Breast epithelium (tissue), 4 donors: ENCODE measurements at regions not wholly inside any gene's neighbourhood (a gene's known extent, or its start where the extent isn't known, plus 50 kb on each side); places are given as distances from the start of the nearest gene placed in this dataset.

Experiments used
- DNase-seq, 2 donors: peaks; one replicate each; pipeline ENCODE4 v3.0.0-alpha.2; 2019; ENCODE audit warnings: low spot score in 2 of 2
- H3K27ac ChIP-seq, 2 donors: fragments of 200-600 bp; sonication (generic) in 1 of 2; one replicate each; pipeline ENCODE4 v1.5.1; 2016 to 2019; ENCODE audit warnings: mild to moderate bottlenecking in 1 of 2
- H3K27me3 ChIP-seq, 2 donors: fragments of 200-600 bp; sonication (generic) in 1 of 2; one replicate each; pipeline versions ENCODE4 v1.5.1 to v1.6.0; 2017 to 2019; ENCODE audit warnings: control low read depth in 1 of 2, mild to moderate bottlenecking in 1 of 2
- H3K36me3 ChIP-seq: fragments of 200-600 bp; one replicate; pipeline ENCODE4 v1.5.1; 2019
- H3K4me1 ChIP-seq, 2 donors: fragments of 200-600 bp; sonication (generic); one replicate each; pipeline ENCODE4 v1.5.1; 2016 to 2019; ENCODE audit warnings: control low read depth in 1 of 2
- H3K4me3 ChIP-seq, 3 donors: fragments of 200-600 bp; sonication (generic); 1 replicate in 2 of 3; 2 replicates in 1 of 3; pipeline ENCODE4 v1.5.1; 2016 to 2019; ENCODE audit warnings: mild to moderate bottlenecking in 3 of 3, moderate library complexity in 2 of 3
- H3K9me3 ChIP-seq, 2 donors: fragments of 200-600 bp; sonication (generic) in 1 of 2; one replicate each; pipeline ENCODE4 v1.5.1; 2016 to 2019; ENCODE audit warnings: control low read depth in 1 of 2
- CTCF ChIP-seq, 3 donors: fragments of 450-650 bp; IDR thresholded peaks; one replicate each; pipeline ENCODE4 v1.5.1; 2016 to 2017; ENCODE audit warnings: antibody characterized with exemption in 3 of 3, mild to moderate bottlenecking in 3 of 3, moderate library complexity in 3 of 3
- POLR2A ChIP-seq: fragments of 450-650 bp; IDR thresholded peaks from one replicate; pipeline ENCODE4 v1.6.1; 2016; ENCODE audit warnings: antibody characterized with exemption, mild to moderate bottlenecking, moderate library complexity
- POLR2AphosphoS5 ChIP-seq, 3 donors: sonication (generic); formaldehyde crosslinking; IDR thresholded peaks; one replicate each; pipeline ENCODE4 v1.6.1; 2017; ENCODE audit warnings: antibody characterized with exemption in 3 of 3
- intact Hi-C: fragments of 100-400 bp; cut with DNase I; formaldehyde crosslinking; loops from one replicate; pipeline ENCODE4 v1.15.1; 2023; ENCODE audit warnings: low total_unique reads

- TF ChIP-seq POLR2A (no peak), POLR2AphosphoS5 (IDR thresholded peaks at IDR 0.05) (no peak), CTCF (IDR thresholded peaks at IDR 0.05) (no peak)
- intact Hi-C loops = no loop called here
- H3K27me3 ChIP-seq = peaks cover 0 to 12% of the 10 kb centered on the region in 2 donors
- H3K4me1 ChIP-seq = no peaks in the 10 kb centered on the region
- H3K27ac ChIP-seq = no peak overlapping the region
- H3K4me3 ChIP-seq = no peak overlapping the region
- no peaks in the 10 kb centered on the region for H3K36me3 ChIP-seq
- H3K9me3 ChIP-seq = no peaks in the 10 kb centered on the region
- DNase-seq = no peak
These were observed 121.2 kb upstream of the KCNJ6 start for GRCh38 chr21:38037416-38037815.

- intact Hi-C loops = no loop called here
- Histone ChIP-seq H3K4me1 (no peaks in the 10 kb centered on the region), H3K27ac (no peak overlapping the region), H3K27me3 (peaks cover 0 to 12% of the 10 kb centered on the region in 2 donors), H3K36me3 (no peaks in the 10 kb centered on the region), H3K9me3 (no peaks in the 10 kb centered on the region), H3K4me3 (no peak overlapping the region)
- TF ChIP-seq POLR2AphosphoS5 (IDR thresholded peaks at IDR 0.05) (no peak), CTCF (IDR thresholded peaks at IDR 0.05) (no peak), POLR2A (no peak)
- no peak for DNase-seq
These were observed 123.1 kb upstream of the KCNJ6 start for GRCh38 chr21:38039369-38039768.

GRCh38 chr21:38039841-38040240 is 123.6 kb upstream of the KCNJ6 start:
- peaks cover 0 to 12% of the 10 kb centered on the region in 2 donors for H3K27me3 ChIP-seq
- H3K36me3 ChIP-seq = no peaks in the 10 kb centered on the region
- intact Hi-C loops = no loop called here
- TF ChIP-seq CTCF (IDR thresholded peaks at IDR 0.05) (no peak), POLR2A (no peak), POLR2AphosphoS5 (IDR thresholded peaks at IDR 0.05) (no peak)
- no peak overlapping the region for H3K4me3 ChIP-seq
- H3K27ac ChIP-seq = no peak overlapping the region
- no peak for DNase-seq
- H3K9me3 ChIP-seq = no peaks in the 10 kb centered on the region
- H3K4me1 ChIP-seq = no peaks in the 10 kb centered on the region

GRCh38 chr21:38041493-38041892 is 125.2 kb upstream of the KCNJ6 start:
- DNase-seq = no peak
- no peaks in the 10 kb centered on the region for H3K9me3 ChIP-seq
- no peaks in the 10 kb centered on the region for H3K36me3 ChIP-seq
- H3K4me1 ChIP-seq = no peaks in the 10 kb centered on the region
- H3K4me3 ChIP-seq = no peak overlapping the region
- no peak for TF ChIP-seq CTCF (IDR thresholded peaks at IDR 0.05)
- H3K27me3 ChIP-seq = peaks cover 0 to 5% of the 10 kb centered on the region in 2 donors
- intact Hi-C loops = no loop called here
- H3K27ac ChIP-seq = no peak overlapping the region

GRCh38 chr21:38042246-38042645 is 126.0 kb upstream of the KCNJ6 start:
- TF ChIP-seq POLR2A = no peak
- no peak for TF ChIP-seq POLR2AphosphoS5 (IDR thresholded peaks at IDR 0.05)
- TF ChIP-seq CTCF (IDR thresholded peaks at IDR 0.05) = no peak
- no peaks in the 10 kb centered on the region for H3K4me1 ChIP-seq
- no peaks in the 10 kb centered on the region for H3K27me3 ChIP-seq
- no peak for DNase-seq
- no peaks in the 10 kb centered on the region for H3K9me3 ChIP-seq
- no peak overlapping the region for H3K27ac ChIP-seq
- no peak overlapping the region for H3K4me3 ChIP-seq
- no peaks in the 10 kb centered on the region for H3K36me3 ChIP-seq
- intact Hi-C loops = no loop called here
